HepG2 (cell line): ENCODE measurements at regions not wholly inside any gene's neighbourhood (a gene's known extent, or its start where the extent isn't known, plus 50 kb on each side); places are given as distances from the start of the nearest gene placed in this dataset.
"Not testable (repeated sequence)": the region's sequence is repeated elsewhere in the genome, so short reads cannot be mapped to it uniquely, and the experiment has no call there.

Experiments
- ATAC-seq: fragments of 200-7000 bp; cut with Tn5 transposase; 3 replicates; pipeline ENCODE4 v1.9.1; 2020; ENCODE audit warnings: mild to moderate bottlenecking, moderate library complexity
- BruUV-seq: library from RNA; stranded (reverse); fragments of 400-500 nt; replicated peaks from 2 replicates; lab custom pipeline; 2021; lab: Mats Ljungman, UMichigan
- CTCF ChIA-PET: fragments of 300-600 bp; formaldehyde crosslinking; extraction: SDS; loops from one replicate; lab custom pipeline; 2021; ENCODE audit warnings: low total read pairs, inconsistent platforms, low intra/inter-chr PET ratio; lab: Yijun Ruan, JAX
- POLR2A ChIA-PET: fragments of 350-600 bp; sonication (Branson Sonifier 250); formaldehyde crosslinking; loops from one replicate; lab custom pipeline; 2020; ENCODE audit warnings: antibody characterized with exemption, inconsistent platforms; lab: Yijun Ruan, JAX
- DNase-seq: peaks from one replicate; pipeline ENCODE4 v3.0.0-alpha.2; 2015; ENCODE audit warnings: low spot score
- FAIRE-seq: peaks from 3 replicates; lab custom pipeline; 2011; peaks lifted over from hg19 to GRCh38; lab: Jason Lieb, UNC
- H2AFZ ChIP-seq: one replicate; pipeline ENCODE4 v1.6.1; 2011; ENCODE audit warnings: low read length, inconsistent platforms
- H3K27ac ChIP-seq: fragments of 300-600 bp; 3 replicates; pipeline ENCODE4 v1.8.0; 2011; ENCODE audit warnings: mixed run types, mild to moderate bottlenecking, mixed read lengths, low read length, inconsistent platforms; ENCODE audit not compliant: insufficient read depth; ENCODE audit errors: extremely low read length
- H3K27me3 ChIP-seq, 2 experiments: fragments of 200-600 bp in 1 of 2; 2 replicates in 1 of 2; 3 replicates in 1 of 2; pipeline versions ENCODE4 v1.6.0 to v1.8.0; 2011; ENCODE audit warnings: low read length in 2 of 2, mild to moderate bottlenecking in 2 of 2, moderate library complexity in 2 of 2, inconsistent platforms in 1 of 2; ENCODE audit not compliant: insufficient read depth in 2 of 2, control insufficient read depth in 1 of 2
- H3K36me3 ChIP-seq, 2 experiments: fragments of 200-600 bp in 1 of 2; replicated peaks in 1 of 2; 2 replicates in 1 of 2; 3 replicates in 1 of 2; pipeline versions ENCODE4 v1.5.1 to v1.8.0; 2011; ENCODE audit warnings: low read length in 2 of 2, inconsistent platforms in 1 of 2; ENCODE audit not compliant: insufficient read depth in 2 of 2, control insufficient read depth in 1 of 2
- H3K4me1 ChIP-seq: 2 replicates; pipeline ENCODE4 v1.5.1; 2012; ENCODE audit warnings: low read length, inconsistent platforms; ENCODE audit not compliant: insufficient read depth
- H3K4me2 ChIP-seq: 2 replicates; pipeline ENCODE4 v1.6.0; 2011; ENCODE audit warnings: low read depth, low read length, inconsistent platforms
- H3K4me3 ChIP-seq, 3 experiments: fragments of 200-600 bp in 1 of 3; sonication (generic), shearing (Covaris generic) in 1 of 3; replicated peaks in 1 of 3; 2 replicates each; pipeline ENCODE4 v1.5.1; 2011 to 2016; ENCODE audit warnings: low read length in 3 of 3, inconsistent platforms in 2 of 3, low read depth in 2 of 3, mild to moderate bottlenecking in 2 of 3, control low read depth in 1 of 3, mixed read lengths in 1 of 3; ENCODE audit not compliant: insufficient read depth in 1 of 3
- H3K79me2 ChIP-seq: one replicate; pipeline ENCODE4 v1.6.1; 2011; ENCODE audit warnings: low read length, inconsistent platforms; ENCODE audit not compliant: insufficient read depth
- H3K9ac ChIP-seq: 2 replicates; pipeline ENCODE4 v1.6.0; 2011; ENCODE audit warnings: mild to moderate bottlenecking, low read depth, low read length, inconsistent platforms; ENCODE audit not compliant: insufficient read depth
- H3K9me3 ChIP-seq: 2 replicates; pipeline ENCODE4 v1.5.1; 2012; ENCODE audit warnings: mild to moderate bottlenecking, low read length
- H4K20me1 ChIP-seq: 2 replicates; pipeline ENCODE4 v1.6.0; 2011; ENCODE audit warnings: inconsistent platforms, mild to moderate bottlenecking, low read length, moderate library complexity; ENCODE audit not compliant: insufficient read depth
- ARNTL ChIP-seq: sonication (generic); formaldehyde crosslinking; IDR thresholded peaks from 2 replicates; pipeline ENCODE4 v1.4.0; 2020; ENCODE audit warnings: mild to moderate bottlenecking, missing genetic modification reagents
- ZBTB39 ChIP-seq: sonication (generic); formaldehyde crosslinking; IDR thresholded peaks from 2 replicates; pipeline ENCODE4 v1.5.0; 2020; ENCODE audit warnings: missing genetic modification reagents
- ZBTB8A ChIP-seq: sonication (generic); formaldehyde crosslinking; IDR thresholded peaks from 2 replicates; pipeline ENCODE4 v1.4.0; 2020; ENCODE audit warnings: mild to moderate bottlenecking, low read depth, missing genetic modification reagents, borderline replicate concordance
- ZGPAT ChIP-seq: IDR thresholded peaks from 2 replicates; pipeline ENCODE4 v1.6.1; 2016; ENCODE audit warnings: mild to moderate bottlenecking
- WGBS: methylation state at CpG from one replicate; pipeline ENCODE4 v1.1.6; 2017; ENCODE audit warnings: low lambda C conversion rate; 5-methylcytosine and 5-hydroxymethylcytosine counted together
- in situ Hi-C: cut with HindIII; loops from 2 replicates; pipeline ENCODE4 v1.10.0; 2017; ENCODE audit warnings: low pct_unique_long_range_greater_than_20kb; ENCODE audit not compliant: extremely low pct_ligation_motif_present
- intact Hi-C: fragments of 100-400 bp; cut with micrococcal nuclease; formaldehyde crosslinking; loops from one replicate; pipeline ENCODE4 v1.10.0; 2022; ENCODE audit not compliant: unreplicated experiment

- H3K4me2 ChIP-seq: no peak overlapping the region
- CTCF ChIA-PET: no interaction called here
Observed at GRCh38 chr13:110980921-110981320, 66.1 kb upstream of the ANKRD10 start.

GRCh38 chr13:110979149-110979548 lies 64.3 kb upstream of the ANKRD10 start:
- intact Hi-C loops, DNase-seq, H3K9ac ChIP-seq, H3K36me3 ChIP-seq, H3K27ac ChIP-seq, BruUV-seq, H3K9me3 ChIP-seq, in situ Hi-C loops, H3K4me3 ChIP-seq, FAIRE-seq, POLR2A ChIA-PET, CTCF ChIA-PET, H3K79me2 ChIP-seq, H2AFZ ChIP-seq, H3K4me1 ChIP-seq, H3K4me2 ChIP-seq, ATAC-seq, H4K20me1 ChIP-seq: not testable (repeated sequence)
- 2% methylated on average over 5 of the region's 5 CpGs for WGBS
- peaks cover 0 to 16% of the 10 kb centered on the region in 2 experiments; a peak in 3 of 5 replicates for H3K27me3 ChIP-seq

More at GRCh38 chr13:110980921-110981320, 66.1 kb upstream of the ANKRD10 start:
- in situ Hi-C loops (no loop called here), intact Hi-C loops (no loop called here)
- Histone ChIP-seq H3K36me3 (no peaks in the 10 kb centered on the region), H3K9me3 (no peaks in the 10 kb centered on the region), H3K79me2 (no peaks in the 10 kb centered on the region), H3K27me3 (peaks cover 0 to 21% of the 10 kb centered on the region in 2 experiments; a peak in 3 of 5 replicates), H3K9ac (no peak overlapping the region), H3K27ac (no peak overlapping the region), H4K20me1 (no peaks in the 10 kb centered on the region), H2AFZ (no peak overlapping the region), H3K4me1 (peaks cover 10% of the 10 kb centered on the region), H3K4me3 (no peak overlapping the region)
- DNase-seq: no peak
- BruUV-seq: no TSS peak
- no peak for FAIRE-seq
- POLR2A ChIA-PET: no interaction called here
- 29% methylated on average over 2 of the region's 3 CpGs for WGBS
- ATAC-seq: no peak
- TF ChIP-seq ZBTB39 (CRISPR knock-in tag) (no peak), ZGPAT (CRISPR knock-in tag) (no peak), ARNTL (CRISPR knock-in tag) (no peak), ZBTB8A (CRISPR knock-in tag) (no peak)
- TF ChIP-seq, all 625 proteins: peak for 0
